ENCODE measurements at regions not wholly inside any gene's neighbourhood (a gene's known extent, or its start where the extent isn't known, plus 50 kb on each side); places are given as distances from the start of the nearest gene placed in this dataset.

- no peak overlapping the region for H2AFZ ChIP-seq (ENCODE audit: low read length)
- DNase-seq (no peak), ATAC-seq (no peak)
- no peak overlapping the region for H3K4me2 ChIP-seq (ENCODE audit: low read length)
- ChIA-PET POLR2A (ENCODE audit: unreplicated experiment) (no interaction called here), CTCF (no interaction called here)
- no peak overlapping the region for H3K27ac ChIP-seq (ENCODE audit: low read length)
- H3K4me1 ChIP-seq (ENCODE audit: insufficient read depth, low read length), result no peaks in the 10 kb centered on the region
- intact Hi-C loops (cut with micrococcal nuclease), result no loop called here
- no TSS peak for BruUV-seq (replicated peaks)
- no peaks in the 10 kb centered on the region for H4K20me1 ChIP-seq (ENCODE audit: low read length)
- H3K79me2 ChIP-seq (ENCODE audit: low read length), result no peaks in the 10 kb centered on the region
- TF ChIP-seq EZH2phosphoT487 (IDR thresholded peaks at IDR 0.05; ENCODE audit: borderline replicate concordance, low read length), result no peak
- no peak for TF ChIP-seq EZH2 (IDR thresholded peaks at IDR 0.05; ENCODE audit: low read length, unreplicated experiment)
- no peak for TF ChIP-seq CTCF (conservative IDR thresholded peaks at IDR 0.05; ENCODE audit: low read depth, low read length)
- peaks cover 36% of the 10 kb centered on the region; the same call in 1 of the 2 replicates for H3K27me3 ChIP-seq (ENCODE audit: low read length)
- no peaks in the 10 kb centered on the region for H3K9me3 ChIP-seq (ENCODE audit: low read length)
- H3F3A ChIP-seq (ENCODE audit: low read length, unreplicated experiment), result no peaks in the 10 kb centered on the region
- H3K4me3 ChIP-seq (ENCODE audit: low read length), result no peak overlapping the region
- no peaks in the 10 kb centered on the region for H3K9me2 ChIP-seq (replicated peaks; ENCODE audit: low read length)
- H3K9ac ChIP-seq (ENCODE audit: low read length), result no peak overlapping the region
- H3K36me3 ChIP-seq (ENCODE audit: low read depth, low read length), result no peaks in the 10 kb centered on the region
Measured at GRCh38 chr7:25495342-25496250, 267.3 kb upstream of the NPVF start.

- no peaks in the 10 kb centered on the region for H3F3A ChIP-seq (ENCODE audit: low read length, unreplicated experiment)
- H3K36me3 ChIP-seq (ENCODE audit: low read depth, low read length), result no peaks in the 10 kb centered on the region
- no peaks in the 10 kb centered on the region for H3K79me2 ChIP-seq (ENCODE audit: low read length)
- H4K20me1 ChIP-seq (ENCODE audit: low read length), result no peaks in the 10 kb centered on the region
- no peaks in the 10 kb centered on the region for H3K9me2 ChIP-seq (replicated peaks; ENCODE audit: low read length)
- no peak overlapping the region for H2AFZ ChIP-seq (ENCODE audit: low read length)
- H3K9ac ChIP-seq (ENCODE audit: low read length), result no peak overlapping the region
- TF ChIP-seq CTCF (conservative IDR thresholded peaks at IDR 0.05; ENCODE audit: low read depth, low read length) (no peak), EZH2 (IDR thresholded peaks at IDR 0.05; ENCODE audit: low read length, unreplicated experiment) (no peak), EZH2phosphoT487 (IDR thresholded peaks at IDR 0.05; ENCODE audit: borderline replicate concordance, low read length) (no peak)
- peaks cover 38% of the 10 kb centered on the region; the same call in 1 of the 2 replicates for H3K27me3 ChIP-seq (ENCODE audit: low read length)
- no peaks in the 10 kb centered on the region for H3K4me1 ChIP-seq (ENCODE audit: insufficient read depth, low read length)
- ATAC-seq, result no peak
- ChIA-PET CTCF (no interaction called here), POLR2A (ENCODE audit: unreplicated experiment) (no interaction called here)
- H3K4me3 ChIP-seq (ENCODE audit: low read length), result no peak overlapping the region
- no peak overlapping the region for H3K27ac ChIP-seq (ENCODE audit: low read length)
- no TSS peak for BruUV-seq (replicated peaks)
- H3K9me3 ChIP-seq (ENCODE audit: low read length), result no peaks in the 10 kb centered on the region
- DNase-seq, result no peak
- no peak overlapping the region for H3K4me2 ChIP-seq (ENCODE audit: low read length)
- intact Hi-C loops (cut with micrococcal nuclease), result no loop called here
Measured at GRCh38 chr7:25496476-25497368, 268.4 kb upstream of the NPVF start.

Data from PC-3 (cell line).